ENCODE measurements at regions not wholly inside any gene's neighbourhood (a gene's known extent, or its start where the extent isn't known, plus 50 kb on each side); places are given as distances from the start of the nearest gene placed in this dataset.

DNA sequence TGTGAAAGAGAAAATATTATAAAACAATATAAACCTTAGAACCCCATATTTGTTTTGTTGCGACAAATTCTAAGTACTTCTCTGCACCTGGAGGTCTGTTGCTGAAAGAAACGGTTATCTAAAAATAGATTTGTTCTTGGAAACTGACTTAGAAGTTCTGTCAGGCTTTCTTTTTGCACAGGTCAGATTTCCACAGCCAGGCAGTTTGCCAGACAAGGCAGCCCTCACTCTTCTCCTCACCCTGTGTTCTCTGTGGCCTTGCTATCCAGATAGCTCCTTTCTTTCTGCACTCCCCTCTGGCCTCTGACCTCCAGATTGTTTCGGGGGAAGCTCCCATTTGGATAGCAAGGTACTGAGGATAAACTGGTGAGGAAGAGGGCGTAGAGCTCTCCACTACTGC, 413.3 kb upstream of the ONECUT1 start:
- TF ChIP-seq, protein P1, sequence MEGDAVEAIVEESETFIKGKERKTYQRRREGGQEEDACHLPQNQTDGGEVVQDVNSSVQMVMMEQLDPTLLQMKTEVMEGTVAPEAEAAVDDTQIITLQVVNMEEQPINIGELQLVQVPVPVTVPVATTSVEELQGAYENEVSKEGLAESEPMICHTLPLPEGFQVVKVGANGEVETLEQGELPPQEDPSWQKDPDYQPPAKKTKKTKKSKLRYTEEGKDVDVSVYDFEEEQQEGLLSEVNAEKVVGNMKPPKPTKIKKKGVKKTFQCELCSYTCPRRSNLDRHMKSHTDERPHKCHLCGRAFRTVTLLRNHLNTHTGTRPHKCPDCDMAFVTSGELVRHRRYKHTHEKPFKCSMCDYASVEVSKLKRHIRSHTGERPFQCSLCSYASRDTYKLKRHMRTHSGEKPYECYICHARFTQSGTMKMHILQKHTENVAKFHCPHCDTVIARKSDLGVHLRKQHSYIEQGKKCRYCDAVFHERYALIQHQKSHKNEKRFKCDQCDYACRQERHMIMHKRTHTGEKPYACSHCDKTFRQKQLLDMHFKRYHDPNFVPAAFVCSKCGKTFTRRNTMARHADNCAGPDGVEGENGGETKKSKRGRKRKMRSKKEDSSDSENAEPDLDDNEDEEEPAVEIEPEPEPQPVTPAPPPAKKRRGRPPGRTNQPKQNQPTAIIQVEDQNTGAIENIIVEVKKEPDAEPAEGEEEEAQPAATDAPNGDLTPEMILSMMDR (IDR thresholded peaks at IDR 0.05; ENCODE audit: poor library complexity) = no peak
- TF ChIP-seq EZH2 (IDR thresholded peaks at IDR 0.05; ENCODE audit: borderline replicate concordance) = no peak
- TF ChIP-seq EZH2phosphoT487 (IDR thresholded peaks at IDR 0.05; ENCODE audit: low read depth, severe bottlenecking, unreplicated experiment) = no peak
